GDM1 (cell line): ENCODE measurements at regions not wholly inside any gene's neighbourhood (a gene's known extent, or its start where the extent isn't known, plus 50 kb on each side); places are given as distances from the start of the nearest gene placed in this dataset.

Source experiments
- DNase-seq: peaks from one replicate; lab custom pipeline; 2025; lab: John Stamatoyannopoulos, UW

DNA sequence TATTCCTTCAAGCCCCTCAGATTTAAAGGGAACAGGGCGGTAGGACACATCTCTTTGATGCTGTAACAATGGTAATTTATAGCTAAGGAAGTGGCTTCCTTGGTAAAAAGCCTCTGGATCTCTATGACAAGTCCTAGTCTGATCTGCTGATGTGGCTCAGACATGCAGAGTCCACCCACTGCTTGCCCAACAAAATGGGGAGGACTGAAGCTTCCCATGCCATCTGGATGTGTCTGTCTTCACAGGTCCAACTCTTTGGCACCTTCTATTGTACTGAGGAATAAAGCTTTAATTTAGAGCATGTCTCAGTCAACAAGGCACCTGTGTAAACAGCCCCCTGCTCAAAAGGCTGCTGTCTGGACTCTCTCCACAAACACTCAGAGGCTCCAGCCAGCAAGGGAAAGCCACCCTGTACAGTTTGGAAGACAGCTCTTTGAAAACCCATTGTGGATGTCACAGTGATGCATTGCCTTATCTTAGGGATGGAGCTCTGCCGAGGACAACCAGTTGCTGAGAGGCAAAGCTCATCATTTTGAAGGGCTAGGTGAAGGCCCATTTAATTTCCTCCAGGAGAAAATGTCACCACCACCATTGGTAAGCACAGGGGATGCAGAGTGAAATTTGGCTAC, 348.6 kb upstream of the GRM7 start:
- no peak for DNase-seq

DNA sequence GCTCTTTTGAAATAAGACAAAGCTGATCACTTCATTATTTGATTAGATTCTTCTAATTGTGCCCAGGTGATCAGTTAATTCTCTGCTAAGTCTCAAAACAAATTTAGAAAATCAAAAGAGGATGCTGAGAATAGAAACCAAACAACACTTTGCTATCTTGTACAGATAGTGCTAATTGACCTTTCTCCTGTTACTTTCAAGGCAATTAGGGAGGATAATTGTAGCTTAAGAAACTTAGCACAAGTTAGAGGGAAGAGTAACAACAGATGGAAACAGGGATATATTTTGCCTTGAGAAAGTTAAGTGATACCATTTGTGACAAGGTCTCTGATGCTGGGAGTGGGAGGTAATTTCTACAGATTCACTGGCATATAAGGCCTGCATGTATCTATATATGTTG, 344.8 kb upstream of the GRM7 start:
- DNase-seq, result no peak

DNA sequence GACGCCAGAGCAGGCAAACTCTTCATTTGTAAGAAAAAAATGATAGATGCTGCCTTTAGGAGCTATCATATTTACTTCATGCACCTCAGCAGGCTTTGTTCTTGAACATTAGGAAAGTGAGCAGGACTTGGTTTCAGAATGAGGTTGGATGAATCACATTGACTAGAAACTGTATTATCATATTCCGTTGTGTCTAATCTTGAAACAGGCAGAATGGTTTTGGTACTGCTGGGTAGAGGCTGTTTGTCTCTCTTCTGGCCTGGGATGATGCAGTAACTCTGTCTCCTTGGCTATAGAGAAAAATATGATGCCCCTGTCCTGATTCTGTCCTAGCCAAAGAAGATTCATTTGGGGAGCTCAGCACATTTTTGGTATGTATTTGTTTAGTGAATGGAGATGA, 344.2 kb upstream of the GRM7 start:
- DNase-seq, result no peak

DNA sequence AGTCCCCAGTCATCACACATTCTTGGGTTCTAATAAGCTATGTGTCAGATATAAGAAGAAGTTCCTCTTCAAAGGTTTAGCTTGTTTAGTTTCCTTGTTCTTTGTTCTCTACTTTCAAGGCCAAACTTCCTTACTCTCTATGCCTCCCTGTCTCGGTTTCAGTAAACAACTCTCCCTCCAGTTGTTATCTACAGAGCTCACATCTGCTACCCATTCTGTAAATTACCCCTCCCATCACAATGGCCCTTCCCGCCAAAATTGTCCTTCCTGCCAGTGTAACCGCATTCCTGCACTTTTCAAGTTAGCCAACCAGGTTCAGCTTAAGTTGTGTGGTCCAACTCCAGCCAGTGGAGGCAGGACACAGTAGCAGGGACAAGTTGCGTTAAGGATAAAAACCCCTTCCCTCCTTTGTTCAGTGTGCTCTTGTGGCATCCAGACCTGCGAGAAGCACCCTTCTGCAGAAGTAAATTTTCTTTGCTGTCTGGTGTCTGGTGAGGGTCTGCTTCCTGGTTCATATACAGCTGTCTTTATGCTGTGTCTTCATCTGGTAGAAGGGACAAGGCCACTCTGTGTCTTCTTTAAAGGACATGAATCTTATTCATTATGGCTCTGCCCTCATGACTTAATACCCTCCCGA, 342.1 kb upstream of the GRM7 start:
- DNase-seq, result no peak

DNA sequence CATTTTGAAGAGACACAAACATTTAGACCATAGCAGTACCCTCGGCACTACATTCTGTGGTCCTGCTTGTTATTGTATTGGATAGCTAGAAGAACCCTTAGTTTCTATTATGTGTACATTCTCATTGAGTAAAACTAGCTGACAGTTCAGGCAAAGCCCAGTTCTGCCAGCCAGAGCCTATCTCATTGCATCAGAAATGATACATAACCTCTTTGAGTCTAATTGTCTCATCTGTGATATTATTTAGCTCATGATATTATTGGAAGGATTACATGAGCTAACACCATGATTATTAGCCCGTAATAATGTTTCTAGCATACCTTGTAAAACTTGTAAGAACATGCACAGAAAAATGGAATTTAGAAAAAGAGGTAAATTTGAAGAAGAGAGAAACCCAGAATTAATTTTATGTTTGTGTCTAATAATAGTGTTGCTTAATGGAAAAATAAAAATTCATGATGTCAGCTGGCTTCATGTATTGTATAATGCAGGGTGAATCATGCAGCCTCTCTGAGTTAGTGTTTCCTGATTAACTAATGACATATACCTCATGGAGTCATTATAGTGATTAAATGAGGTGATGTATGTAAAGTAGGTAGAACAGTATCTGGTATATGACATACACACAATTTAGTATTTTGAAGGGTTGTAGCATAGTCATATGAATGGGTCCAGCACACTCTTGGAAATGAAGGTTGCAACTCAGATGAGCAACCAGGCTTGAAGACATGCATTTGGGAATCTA, 339.4 kb upstream of the GRM7 start:
- no peak for DNase-seq

DNA sequence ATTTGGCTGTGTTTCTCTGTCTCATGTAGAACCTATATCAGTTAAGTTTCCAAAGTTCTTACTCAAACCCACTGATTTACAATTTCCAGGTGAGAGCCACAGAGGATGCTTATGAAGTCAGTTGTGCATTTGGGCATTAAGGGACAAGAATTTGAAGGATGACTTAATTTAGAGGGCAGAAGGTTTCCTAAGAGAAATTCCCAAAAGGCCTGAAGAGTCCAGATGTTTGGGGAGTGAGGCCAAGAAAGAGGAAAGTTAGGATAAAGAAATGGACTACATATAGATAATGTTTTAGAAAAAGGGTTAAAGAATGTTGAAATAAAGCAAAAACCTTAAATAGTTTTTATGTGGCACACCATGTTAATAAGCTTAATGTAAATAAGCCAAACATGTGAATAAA, 338.7 kb upstream of the GRM7 start:
- DNase-seq, result no peak

DNA sequence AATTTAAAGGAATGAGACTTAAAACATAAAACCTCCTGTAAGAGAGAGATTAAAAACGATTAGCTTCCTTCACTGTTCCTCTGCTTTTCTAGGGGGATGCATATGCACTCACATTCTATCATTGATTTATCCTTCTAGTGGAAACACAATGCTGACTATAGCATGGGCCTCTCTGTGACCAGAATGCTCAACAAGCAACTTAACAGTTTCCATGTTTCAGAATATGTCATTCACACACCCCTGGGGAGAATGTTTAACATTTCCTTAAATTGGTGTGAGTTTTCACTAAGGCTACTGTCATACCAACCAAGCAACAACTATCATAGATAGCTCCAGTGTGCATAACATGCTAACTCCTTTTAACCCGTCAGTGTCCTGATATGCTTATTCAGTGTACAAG, 337.9 kb upstream of the GRM7 start:
- DNase-seq, result no peak

DNA sequence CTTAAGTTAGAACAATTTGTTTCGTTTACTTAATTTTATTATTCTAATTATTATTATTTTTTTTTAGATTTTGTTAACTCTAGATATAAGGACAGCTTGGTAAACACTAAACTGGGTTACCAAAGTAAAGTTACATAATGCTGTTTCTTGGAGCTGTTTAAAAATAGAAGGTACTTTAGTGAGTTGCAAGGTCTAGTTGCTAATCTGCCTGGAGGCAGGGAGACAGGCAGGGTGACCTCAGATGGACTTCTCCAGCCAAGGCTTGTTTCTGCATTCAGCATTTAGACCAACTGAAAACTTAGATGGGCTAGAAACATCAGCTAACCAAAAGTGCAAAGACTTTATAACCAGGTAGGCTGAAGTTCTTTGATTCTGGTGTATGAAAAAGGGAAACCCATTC, 336.4 kb upstream of the GRM7 start:
- no peak for DNase-seq

DNA sequence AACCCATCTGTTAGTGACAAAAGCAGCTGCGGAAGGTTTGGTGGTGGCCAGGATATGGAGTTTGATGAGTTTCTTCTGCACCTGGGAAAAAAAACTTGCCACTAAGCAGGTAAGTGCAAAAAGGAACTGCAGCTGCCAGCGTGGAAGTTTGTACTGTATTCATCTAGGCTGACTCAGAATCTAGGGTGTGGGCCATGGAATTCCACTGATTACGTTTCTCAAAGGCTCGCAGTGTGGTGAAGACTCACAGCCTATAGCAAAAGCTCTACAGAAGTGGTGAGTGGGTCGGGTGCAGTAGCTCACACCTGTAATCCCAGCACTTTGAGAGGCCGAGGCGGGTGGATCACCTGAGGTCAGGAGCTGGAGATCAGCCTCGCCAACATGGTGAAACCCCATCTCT, 334.6 kb upstream of the GRM7 start:
- no peak for DNase-seq

DNA sequence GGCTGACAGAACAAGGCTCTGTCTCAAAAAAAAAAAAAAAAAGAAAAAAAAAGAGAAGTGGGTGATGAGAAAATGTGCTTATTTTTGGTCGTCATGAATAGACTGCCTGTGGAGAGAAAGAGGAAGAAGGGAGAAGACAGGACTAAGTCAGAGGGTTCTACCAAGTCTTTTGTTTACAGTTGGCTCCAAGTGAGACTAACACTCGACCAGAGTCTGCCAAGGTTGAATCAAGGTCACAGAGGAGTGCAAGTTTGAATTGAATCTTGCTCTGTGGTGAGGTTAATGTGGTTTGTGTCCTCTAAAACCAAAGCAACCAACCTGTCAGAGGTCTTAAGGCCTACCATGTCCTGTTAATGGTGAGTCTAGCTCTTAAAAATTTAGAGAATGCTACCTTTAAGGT, 334.1 kb upstream of the GRM7 start:
- no peak for DNase-seq

DNA sequence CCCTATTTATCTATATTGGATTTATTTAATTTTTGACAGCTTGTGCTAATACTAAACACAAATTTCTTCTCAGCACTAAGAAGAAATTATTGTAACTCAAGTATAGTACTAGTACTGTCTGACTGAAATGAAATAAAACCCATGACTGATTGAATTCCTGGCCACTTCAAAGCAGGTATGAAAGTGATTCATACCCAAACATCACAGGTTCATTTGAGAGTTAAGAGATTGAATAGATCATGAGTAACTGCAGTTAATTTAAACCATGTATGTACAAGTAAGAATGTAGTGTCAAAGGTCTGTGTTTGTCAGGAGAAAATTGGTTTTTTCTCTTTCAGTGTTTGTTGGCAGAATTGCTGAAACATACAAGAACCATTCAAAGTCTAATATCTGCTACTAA, 332.0 kb upstream of the GRM7 start:
- no peak for DNase-seq

DNA sequence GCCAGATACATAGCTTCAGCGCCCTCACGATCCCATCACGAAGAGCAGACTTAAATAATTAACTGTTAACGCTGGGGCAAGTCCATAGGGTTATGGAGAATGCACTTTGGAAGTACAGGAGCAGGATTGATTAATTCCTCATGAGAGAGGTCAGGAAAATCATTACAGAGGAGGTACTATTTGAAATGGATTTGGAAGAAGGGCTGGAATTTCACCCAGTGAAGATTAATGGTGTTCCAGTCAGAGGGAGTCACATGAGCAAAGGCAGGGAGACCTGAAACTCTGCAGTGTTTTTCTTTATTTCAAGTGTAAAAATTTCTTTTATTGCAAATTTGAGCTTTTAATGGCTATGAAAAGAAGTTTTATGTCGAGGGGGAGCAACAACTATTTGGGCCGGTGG, 329.8 kb upstream of the GRM7 start:
- no peak for DNase-seq

DNA sequence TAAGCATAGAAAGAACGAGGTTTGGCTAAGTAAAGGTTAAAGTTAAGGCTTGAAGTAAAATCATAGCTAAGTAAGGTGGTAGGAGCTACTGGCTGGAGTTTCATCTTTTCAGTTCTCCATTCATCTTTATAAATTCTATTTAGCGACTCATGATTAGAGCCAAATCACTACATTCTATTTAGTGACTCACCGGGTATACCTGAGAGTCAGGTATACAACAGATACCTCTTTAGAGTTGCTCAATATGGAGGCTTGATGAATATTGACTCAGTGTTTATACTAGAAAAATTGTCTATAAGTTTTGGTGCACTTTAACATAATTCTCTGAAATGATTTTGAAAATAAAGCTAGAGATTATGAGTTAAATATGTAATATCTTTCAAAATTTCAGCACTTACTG, 328.8 kb upstream of the GRM7 start:
- DNase-seq, result no peak

DNA sequence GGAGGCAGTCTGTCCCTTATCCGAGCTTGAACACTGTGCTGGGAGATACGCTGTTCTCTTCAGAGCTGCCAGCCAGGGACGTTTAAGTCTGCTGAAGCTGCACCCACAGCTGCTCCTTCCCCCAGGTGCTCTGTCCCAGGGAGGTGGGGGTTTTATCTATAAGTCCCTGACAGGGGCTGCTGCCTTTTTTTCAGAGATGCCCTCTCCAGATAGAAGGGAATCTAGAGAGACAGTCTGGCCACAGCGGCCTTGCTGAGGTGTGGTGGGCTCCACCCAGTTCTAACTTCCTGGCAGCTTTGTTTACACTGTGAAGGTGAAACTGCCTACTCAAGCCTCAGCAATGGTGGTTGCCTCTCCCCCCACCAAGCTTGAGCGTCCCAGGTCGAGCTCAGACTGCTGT, 319.9 kb upstream of the GRM7 start:
- DNase-seq, result no peak

DNA sequence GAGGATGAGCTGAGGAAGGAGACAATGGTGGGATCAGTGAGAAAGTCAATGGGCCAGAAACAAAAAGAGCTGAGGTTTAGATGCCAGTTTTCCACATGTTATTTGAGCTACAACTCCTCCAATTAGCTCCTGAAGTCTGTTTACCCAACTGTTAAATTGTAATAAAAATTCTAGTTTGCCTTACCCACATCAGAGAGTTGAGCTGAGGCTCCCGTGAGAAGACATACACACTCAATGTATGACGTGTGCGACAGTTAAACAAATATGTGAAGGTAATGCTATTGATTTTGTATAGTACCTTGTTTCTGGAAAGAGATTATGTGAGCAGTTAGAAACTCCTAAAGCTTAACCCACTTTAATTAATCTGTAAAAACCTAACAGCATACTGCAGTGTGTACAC, 318.1 kb upstream of the GRM7 start:
- no peak for DNase-seq

DNA sequence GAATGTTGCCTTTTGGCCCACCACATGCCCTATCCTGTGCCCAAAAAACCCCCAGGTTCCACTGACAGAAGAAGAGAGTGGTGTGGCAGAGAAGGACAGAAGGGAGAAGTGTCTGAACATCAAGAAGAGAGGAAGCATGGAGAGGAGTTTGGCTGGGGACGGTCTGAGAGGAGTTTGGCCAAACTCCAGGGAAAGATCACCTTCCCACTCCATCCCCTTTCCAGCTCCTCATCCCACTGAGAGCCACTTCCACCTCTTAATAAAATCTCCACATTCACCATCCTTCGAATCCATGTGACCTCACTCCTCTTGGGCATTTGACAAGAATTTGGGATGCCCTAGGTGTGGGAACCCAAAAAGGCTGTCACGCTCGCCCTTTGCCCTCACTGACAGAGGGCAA, 311.6 kb upstream of the GRM7 start:
- DNase-seq, result no peak

DNA sequence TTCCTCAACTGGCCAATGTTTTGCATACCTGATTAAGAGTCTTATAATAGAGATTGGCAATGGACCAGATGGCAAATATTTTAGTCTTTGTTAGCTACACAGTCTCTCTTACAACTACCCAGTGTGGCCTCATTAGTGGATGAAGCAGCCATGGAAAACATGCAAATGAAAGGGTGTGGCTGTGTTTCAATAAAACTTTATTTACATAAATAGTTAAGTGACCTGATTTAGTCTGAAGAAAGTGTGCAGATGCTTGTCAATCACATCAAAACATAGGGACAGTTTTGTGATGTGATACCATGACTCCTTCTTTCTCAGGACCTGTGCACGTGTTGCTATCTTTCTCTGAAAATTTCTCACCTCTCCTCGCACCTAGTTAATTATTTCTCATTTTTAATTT, 309.8 kb upstream of the GRM7 start:
- DNase-seq, result no peak

DNA sequence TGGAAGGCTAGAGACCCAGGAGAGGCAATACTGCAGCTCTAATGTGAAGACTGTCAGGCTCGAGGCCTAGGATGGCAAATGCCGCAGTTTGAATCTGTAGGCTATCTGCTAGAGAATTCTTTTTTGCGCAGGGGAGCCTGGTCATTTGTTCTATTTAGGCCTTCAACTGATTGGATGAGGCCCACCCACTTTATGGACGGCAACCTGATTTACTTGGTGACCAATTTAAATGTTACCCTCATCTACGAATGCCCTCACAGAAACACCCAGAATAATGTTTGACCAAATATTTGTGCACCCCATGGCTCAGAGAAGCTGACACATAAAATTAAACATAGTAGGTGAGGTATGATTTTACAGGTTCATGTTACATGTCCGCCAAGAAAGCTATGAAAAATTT, 300.7 kb upstream of the GRM7 start:
- DNase-seq, result no peak

DNA sequence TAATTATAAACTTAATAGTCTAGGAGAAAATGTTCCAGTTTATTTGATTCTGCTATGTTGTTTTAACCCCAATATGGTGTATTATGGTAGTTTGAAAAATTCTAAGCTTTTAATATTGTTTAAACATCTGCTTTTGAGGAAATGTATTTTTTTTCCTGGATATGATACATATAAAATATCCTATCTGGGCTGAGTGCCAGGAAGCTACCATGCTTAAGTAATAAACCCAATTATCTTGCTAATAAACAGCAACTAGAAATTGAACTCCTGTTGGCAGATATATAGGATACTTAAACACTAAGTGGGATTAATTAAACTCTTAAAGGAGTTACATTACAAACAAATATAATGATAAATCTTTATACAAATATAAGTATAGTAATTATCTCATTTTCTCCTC, 293.7 kb upstream of the GRM7 start:
- DNase-seq, result no peak

DNA sequence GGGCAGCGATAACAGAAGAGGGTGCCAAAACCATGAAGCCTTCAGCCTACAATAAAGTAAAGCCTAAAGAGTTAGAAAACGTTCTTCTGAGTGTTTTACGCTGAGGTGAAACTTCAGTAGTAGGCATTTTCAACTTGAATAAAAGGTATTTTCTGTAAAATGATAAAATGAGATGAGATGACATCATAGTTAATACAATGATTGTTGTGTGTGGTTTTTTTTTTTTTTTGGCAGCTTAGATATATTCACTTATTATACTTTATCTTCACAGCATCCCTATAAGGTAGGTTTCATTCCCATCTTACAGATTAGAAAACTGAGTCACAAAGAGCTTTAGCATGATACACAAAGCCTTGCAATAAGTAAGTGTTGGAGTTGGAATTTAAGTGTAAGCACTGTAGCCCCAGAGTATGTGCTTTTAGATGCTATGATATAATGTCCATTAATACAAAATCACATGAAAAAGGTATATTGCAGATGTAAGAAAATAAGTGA, 291.9 kb upstream of the GRM7 start:
- DNase-seq, result no peak

DNA sequence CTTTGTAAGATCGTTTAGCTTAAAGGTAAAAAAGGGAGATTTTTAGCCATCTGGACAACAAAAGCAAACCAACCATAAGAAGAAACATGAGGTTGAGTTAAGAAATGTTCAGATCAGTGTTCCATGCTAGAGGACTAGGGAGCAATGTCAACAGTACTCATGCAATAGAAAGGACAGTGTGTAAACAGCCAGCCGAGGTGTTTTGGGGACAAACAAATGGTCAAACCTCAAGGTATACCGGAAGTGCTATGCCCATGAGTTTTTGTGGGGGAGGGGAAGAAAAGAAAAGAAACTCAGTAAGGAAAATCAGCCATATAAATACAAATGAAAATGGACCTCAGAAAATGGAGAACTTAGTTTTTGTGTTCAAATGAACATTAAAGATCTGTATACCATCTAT, 289.5 kb upstream of the GRM7 start:
- DNase-seq, result no peak

DNA sequence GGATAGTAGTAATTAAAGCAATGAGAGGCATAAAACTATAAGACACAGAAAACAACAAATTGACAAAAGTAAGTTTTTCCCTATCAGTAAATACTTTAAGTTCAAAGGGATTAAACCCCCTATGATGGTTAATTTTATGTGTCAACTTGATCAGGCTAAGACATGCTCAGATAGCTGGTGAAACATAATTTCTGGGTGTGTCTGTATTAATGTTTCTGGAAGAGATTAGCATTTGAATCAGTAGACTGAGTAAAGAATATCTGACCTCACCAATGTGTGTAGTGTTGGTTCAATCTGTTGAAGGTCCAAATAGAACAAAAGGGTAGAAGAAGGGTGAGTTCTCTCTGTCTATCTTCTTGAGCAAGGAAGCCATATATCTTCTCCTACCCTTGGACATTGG, 283.3 kb upstream of the GRM7 start:
- DNase-seq, result no peak

DNA sequence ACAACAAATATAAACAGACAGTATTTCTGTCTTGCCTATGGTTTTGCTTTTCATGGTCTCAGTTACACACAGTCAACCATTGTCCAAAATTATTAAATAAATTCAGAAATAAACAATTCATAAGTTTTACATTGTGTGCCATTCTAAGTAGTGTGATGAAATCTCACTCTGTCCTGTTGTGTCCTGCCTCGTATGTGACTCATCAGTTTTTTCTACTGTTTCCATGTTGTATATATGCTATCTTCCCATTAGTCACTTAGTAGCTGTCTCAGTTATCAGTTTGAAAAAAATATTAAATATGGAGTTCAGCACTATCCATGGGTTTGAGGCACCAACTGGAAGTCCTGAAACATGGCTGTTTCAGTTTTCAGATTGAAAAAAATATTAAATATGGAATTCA, 282.4 kb upstream of the GRM7 start:
- DNase-seq, result no peak

DNA sequence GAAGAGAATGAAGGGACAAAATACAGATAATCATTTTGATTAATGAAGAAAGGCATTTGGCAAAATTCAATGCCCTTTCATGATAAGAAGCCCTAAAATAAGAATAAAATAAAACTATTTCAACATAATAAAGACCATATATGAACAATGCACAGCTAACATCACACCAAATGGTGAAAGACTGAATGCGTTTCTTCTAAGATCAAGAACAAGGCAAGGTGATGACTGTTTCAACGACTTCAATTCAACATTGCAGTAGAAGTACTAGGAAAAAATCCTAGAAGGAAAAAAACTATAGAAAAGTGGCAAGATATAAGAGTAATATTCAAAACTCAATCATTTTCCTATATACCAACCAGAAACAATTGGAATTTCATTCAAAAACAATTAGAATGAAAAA, 280.1 kb upstream of the GRM7 start:
- DNase-seq, result no peak
